ENCODE measurements at regions not wholly inside any gene's neighbourhood (a gene's known extent, or its start where the extent isn't known, plus 50 kb on each side); places are given as distances from the start of the nearest gene placed in this dataset.
"Not testable (repeated sequence)": the region's sequence is repeated elsewhere in the genome, so short reads cannot be mapped to it uniquely, and the experiment has no call there.

DNA sequence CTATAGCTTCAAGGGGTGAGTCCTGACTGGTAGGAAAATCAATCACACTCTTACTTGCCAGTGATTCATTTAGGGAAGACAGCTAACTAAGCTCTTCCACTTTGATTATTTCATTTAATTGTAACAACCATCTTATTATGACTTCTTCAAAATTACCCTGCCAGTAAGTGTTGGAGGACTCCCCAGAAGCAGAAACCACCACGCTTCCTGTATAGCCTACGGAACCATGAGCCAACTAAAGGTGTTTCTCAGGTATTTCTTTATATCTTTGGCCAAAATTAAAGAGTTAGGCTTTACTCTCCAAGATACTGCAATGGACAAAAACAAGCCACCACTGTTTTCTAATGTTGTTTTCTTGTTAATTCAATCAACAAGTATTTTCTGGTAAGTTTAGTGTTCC is 61.0 kb downstream of the FOXD4L5 start:
- peak; percentile 26 for DNase-seq

DNA sequence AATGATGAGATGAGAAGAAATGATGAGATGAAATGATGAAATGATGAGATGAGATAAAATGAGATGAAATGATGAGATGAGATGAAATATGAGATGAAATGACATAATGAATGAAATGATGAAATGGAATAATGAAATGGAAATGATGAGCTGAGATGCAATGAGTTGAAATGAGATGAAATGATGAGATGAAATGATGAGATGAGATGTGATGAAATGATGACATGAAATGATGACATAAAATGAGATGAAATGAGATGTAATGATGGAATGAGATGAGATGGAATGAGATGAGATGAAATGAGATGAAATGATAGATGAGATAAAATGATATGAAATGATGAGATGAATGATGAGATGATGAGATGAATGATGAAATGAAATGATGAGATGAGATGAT is 76.2 kb downstream of the FOXD4L5 start:
- not testable (repeated sequence) for DNase-seq

DNA sequence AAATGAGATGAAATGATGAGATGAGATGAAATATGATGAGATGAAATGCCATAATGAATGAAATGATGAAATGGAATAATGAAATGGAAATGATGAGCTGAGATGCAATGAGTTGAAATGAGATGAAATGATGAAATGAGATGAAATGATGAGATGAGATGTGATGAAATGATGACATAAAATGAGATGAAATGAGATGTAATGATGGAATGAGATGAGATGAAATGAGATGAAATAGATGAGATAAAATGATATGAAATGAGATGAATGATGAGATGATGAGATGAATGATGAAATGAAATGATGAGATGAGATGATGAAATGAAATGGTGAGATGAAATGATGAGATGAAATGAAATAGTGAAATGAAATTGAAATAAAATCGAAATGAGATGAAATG is 77.7 kb downstream of the FOXD4L5 start:
- not testable (repeated sequence) for DNase-seq

DNA sequence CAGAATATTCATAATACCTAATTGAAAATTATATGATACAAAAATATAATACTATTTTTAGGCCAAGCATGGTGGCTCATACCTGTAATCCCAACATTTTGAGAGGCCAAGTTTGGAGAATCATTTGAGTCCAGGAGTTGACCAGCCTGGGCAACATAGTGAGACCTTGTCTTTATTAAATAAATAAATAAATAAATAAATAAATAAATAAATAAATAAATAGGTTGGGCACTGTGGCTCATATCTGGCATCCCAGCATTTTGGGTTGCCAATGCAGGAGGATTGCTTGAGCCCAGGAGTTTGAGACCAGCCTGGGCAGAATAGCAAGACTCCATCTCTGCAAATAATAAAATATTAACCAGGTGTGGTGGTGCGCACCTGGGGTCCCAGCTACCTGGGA is 79.2 kb downstream of the FOXD4L5 start:
- not testable (repeated sequence) for DNase-seq

DNA sequence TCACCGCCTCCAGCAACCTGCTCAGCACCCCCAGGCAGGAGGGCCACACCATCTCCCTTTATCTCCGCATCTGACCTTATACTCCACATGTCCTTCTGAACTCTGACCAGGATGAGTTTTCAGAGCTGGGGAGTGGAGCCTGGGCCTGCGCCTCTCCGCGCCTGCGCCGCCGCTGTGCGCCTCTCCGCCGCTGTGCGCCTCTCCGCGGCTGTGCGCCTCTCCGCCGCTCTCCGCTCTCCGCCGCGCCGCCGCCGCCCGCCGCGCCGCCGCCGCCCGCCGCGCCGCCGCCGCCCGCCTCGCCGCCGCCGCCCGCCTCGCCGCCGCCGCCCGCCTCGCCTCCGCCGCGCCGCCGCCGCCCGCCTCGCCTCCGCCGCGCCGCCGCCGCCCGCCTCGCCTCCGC is 89.2 kb downstream of the FOXD4L5 start:
- not testable (repeated sequence) for DNase-seq

DNA sequence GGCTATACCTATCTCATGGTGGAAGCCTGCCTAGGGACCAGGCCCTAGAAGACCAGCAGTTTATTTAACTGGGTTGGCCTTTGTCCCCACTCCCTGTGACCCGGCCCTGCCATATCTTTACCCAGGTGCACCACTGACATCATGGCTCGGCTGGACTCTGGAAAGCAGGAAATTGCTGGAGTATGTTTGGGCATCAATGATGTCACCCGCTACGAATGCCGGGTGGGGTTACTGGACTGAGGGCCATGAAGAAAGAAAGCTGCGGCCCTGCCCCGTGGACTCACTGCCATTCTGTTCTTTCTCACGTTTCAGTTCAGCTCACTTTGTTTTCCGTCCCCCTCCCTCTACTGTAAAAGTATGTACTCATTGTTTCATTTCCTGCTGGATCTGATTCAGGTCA is 129.1 kb downstream of the FOXD4L5 start:
- not testable (repeated sequence) for DNase-seq
